Ishikawa (cell line): ENCODE measurements at regions not wholly inside any gene's neighbourhood (a gene's known extent, or its start where the extent isn't known, plus 50 kb on each side); places are given as distances from the start of the nearest gene placed in this dataset.

Experiments
- CREB1 ChIP-seq: IDR thresholded peaks from 2 replicates; pipeline ENCODE4 v1.6.1; 2012; ENCODE audit warnings: low read depth
- EGR1 ChIP-seq: IDR thresholded peaks from 2 replicates; pipeline ENCODE4 v1.6.1; 2012
- EP300 ChIP-seq: IDR thresholded peaks from 2 replicates; pipeline ENCODE4 v1.6.1; 2012; ENCODE audit warnings: borderline replicate concordance
- FOXM1 ChIP-seq: IDR thresholded peaks from 2 replicates; pipeline ENCODE4 v1.6.1; 2012; ENCODE audit warnings: low read depth, borderline replicate concordance
- MAX ChIP-seq: IDR thresholded peaks from 2 replicates; pipeline ENCODE4 v1.6.1; 2012
- REST ChIP-seq: IDR thresholded peaks from 2 replicates; pipeline ENCODE4 v1.6.1; 2012; ENCODE audit warnings: low read depth, mild to moderate bottlenecking
- TEAD4 ChIP-seq: IDR thresholded peaks from 2 replicates; pipeline ENCODE4 v1.6.1; 2012
- USF1 ChIP-seq: IDR thresholded peaks from 2 replicates; pipeline ENCODE4 v1.6.1; 2012
- YY1 ChIP-seq: IDR thresholded peaks from 2 replicates; pipeline ENCODE4 v1.6.1; 2012; ENCODE audit warnings: low read depth

DNA sequence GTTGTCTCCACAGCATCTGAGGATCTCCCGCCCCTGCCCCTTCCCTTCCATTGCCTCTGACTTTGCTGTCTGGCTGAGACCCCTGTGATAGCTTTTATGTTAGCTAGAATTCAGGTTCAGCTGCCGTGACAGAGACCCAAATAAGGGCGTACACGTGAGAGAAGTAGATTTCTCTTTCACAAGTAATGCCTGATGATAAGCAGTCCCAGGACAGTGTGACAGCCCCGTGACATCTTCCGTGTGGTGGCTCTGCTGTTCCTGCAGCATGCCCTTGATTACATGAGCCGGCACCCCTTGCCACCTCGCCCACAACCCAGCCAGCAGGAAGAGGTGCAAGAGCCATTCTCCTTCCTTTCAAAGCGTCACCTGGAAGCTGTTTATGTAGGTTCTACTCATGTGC is 130.9 kb upstream of the PODXL start:
- TF ChIP-seq FOXM1, result no peak
- no peak for TF ChIP-seq REST
- TF ChIP-seq EP300, result no peak
- no peak for TF ChIP-seq TEAD4
- TF ChIP-seq EGR1, result no peak
- TF ChIP-seq YY1, result no peak
- no peak for TF ChIP-seq USF1
- TF ChIP-seq MAX, result no peak
- TF ChIP-seq CREB1, result no peak
